OCI-LY7 (cell line): ENCODE measurements at regions not wholly inside any gene's neighbourhood (a gene's known extent, or its start where the extent isn't known, plus 50 kb on each side); places are given as distances from the start of the nearest gene placed in this dataset.

Experiments
- CTCF ChIP-seq: fragments of 200-600 bp; sonication (generic); conservative IDR thresholded peaks from 2 replicates; pipeline ENCODE4 v1.5.1; 2014; ENCODE audit warnings: mild to moderate bottlenecking, antibody characterized with exemption, low read length, moderate library complexity, mixed read lengths
- EZH2phosphoT487 ChIP-seq: fragments of 200-600 bp; sonication (generic); IDR thresholded peaks from 2 replicates; pipeline ENCODE4 v1.6.1; 2018; ENCODE audit warnings: low read depth, borderline replicate concordance, mild to moderate bottlenecking, mixed run types, antibody characterized with exemption, low read length, moderate library complexity, mixed read lengths

DNA sequence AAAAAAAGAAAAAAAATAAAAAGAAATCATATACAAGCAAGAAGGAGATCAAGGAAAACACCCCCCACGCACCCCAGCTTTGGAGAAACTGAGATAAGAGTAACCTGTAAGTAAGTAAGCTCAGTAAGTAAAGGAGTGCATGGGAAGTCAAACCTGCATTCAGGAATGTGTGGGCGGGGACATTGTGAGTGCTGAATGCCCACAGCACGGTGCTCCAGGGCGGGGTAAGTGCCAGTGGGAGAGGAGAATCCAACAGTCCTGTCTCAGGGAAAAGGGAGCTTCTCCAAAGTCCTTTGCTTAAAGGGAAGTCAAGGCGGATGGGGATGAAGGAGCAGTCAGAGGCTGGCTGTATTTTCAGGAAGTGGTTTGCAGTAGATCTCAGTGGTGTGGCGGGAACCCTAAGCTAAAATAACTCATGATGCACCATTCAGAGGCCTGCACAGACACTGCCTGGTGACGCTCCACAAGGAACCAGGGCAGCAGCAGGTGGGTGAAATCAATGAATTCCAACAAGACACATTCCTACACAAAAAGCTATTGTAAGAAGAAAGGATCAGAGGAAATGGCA lies 368.0 kb downstream of the QKI start:
- TF ChIP-seq CTCF = no peak
- TF ChIP-seq EZH2phosphoT487 = no peak
